ENCODE measurements at regions not wholly inside any gene's neighbourhood (a gene's known extent, or its start where the extent isn't known, plus 50 kb on each side); places are given as distances from the start of the nearest gene placed in this dataset.

DNA sequence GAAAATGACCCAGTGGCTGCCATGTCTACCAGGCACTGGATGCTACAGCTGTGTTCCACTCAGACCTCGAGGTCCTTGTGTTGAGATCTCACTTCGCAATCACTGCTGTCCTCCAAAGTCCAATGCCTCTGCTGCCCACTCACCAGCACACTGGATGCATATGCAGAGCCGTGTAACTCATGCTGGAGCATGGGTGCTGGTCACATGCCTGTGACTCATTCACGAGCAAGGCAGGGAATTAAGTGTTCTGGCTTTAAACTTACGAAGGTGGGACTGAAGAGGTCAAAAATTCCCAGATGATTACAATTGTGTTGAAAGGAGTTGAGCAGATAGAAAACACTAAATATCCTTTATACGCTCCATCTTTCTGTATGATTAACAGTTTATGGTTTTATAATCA lies 417.5 kb downstream of the NUP35 start:
- TF ChIP-seq TAF1 (IDR thresholded peaks at IDR 0.05; ENCODE audit: low read depth): no peak
- no peak for TF ChIP-seq POLR2AphosphoS5 (IDR thresholded peaks at IDR 0.05)
- TF ChIP-seq, protein P1, sequence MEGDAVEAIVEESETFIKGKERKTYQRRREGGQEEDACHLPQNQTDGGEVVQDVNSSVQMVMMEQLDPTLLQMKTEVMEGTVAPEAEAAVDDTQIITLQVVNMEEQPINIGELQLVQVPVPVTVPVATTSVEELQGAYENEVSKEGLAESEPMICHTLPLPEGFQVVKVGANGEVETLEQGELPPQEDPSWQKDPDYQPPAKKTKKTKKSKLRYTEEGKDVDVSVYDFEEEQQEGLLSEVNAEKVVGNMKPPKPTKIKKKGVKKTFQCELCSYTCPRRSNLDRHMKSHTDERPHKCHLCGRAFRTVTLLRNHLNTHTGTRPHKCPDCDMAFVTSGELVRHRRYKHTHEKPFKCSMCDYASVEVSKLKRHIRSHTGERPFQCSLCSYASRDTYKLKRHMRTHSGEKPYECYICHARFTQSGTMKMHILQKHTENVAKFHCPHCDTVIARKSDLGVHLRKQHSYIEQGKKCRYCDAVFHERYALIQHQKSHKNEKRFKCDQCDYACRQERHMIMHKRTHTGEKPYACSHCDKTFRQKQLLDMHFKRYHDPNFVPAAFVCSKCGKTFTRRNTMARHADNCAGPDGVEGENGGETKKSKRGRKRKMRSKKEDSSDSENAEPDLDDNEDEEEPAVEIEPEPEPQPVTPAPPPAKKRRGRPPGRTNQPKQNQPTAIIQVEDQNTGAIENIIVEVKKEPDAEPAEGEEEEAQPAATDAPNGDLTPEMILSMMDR (IDR thresholded peaks at IDR 0.05; ENCODE audit: poor library complexity, severe bottlenecking): no peak
- TF ChIP-seq RAD21 (conservative IDR thresholded peaks at IDR 0.05): no peak
- TF ChIP-seq EZH2 (IDR thresholded peaks at IDR 0.05; ENCODE audit: borderline replicate concordance, insufficient read depth, low read length, poor library complexity, severe bottlenecking): no peak
